DMS153 treated with DMSO at 0.1 percent for 48 hours (cell line): ENCODE measurements at regions not wholly inside any gene's neighbourhood (a gene's known extent, or its start where the extent isn't known, plus 50 kb on each side); places are given as distances from the start of the nearest gene placed in this dataset.
"Not testable (repeated sequence)": the region's sequence is repeated elsewhere in the genome, so short reads cannot be mapped to it uniquely, and the experiment has no call there.

Experiments used
- DNase-seq: peaks from one replicate; lab custom pipeline; 2025; ENCODE audit not compliant: unreplicated experiment; lab: John Stamatoyannopoulos, UW

GRCh38 chr20:25989686-25990085 is 293.0 kb upstream of the ZNF337 start:
- not testable (repeated sequence) for DNase-seq

DNA sequence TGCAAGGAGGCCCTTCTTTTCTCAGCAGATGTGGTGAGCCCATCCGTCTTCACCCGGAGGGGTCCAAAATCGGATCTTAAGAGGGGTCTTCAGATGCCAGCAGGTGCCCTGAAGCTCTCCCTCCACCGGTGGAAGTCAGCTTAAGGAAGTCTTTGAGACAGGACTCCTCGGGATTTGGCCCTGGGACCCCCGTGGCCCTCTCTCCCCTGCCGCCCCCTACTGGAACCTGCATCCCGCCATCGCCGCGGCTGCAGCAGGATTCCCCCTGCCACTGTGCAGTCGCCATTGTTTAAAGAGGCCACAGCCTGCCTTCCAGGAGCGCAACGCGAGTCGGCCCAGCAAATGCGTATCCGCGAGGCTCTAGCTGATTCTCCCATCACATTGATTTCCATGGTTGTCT is 292.5 kb upstream of the ZNF337 start:
- DNase-seq, result no peak

DNA sequence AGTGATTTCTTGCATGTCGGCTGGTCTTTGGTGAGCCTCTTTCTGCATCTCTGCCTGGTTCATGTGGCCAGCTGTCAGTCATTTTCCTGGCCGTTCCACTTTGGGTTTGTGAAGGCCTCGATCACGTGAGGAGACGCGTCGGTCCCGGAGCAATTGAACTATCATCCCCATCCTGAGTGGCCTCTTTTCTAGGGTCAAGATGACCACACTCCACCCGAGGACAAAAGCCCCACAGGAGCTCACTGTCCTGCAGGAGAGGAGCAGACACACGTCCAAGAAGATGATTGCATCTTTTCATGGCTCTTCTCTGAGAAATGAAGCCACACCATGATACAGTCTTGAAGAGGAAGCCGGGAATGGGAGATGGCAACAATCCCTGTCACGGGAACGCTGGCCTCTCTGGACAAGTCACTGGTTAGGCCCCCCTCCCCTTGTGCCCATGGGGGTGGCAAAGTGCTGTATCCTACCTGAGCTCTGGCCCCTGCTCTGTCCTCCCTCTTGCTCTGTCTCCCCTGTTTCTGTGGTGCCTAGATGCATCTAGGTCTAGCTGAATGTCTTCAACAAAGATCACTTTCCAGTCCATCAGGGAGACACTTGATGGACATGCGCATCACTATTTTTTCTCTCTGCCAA is 291.4 kb upstream of the ZNF337 start:
- not testable (repeated sequence) for DNase-seq

DNA sequence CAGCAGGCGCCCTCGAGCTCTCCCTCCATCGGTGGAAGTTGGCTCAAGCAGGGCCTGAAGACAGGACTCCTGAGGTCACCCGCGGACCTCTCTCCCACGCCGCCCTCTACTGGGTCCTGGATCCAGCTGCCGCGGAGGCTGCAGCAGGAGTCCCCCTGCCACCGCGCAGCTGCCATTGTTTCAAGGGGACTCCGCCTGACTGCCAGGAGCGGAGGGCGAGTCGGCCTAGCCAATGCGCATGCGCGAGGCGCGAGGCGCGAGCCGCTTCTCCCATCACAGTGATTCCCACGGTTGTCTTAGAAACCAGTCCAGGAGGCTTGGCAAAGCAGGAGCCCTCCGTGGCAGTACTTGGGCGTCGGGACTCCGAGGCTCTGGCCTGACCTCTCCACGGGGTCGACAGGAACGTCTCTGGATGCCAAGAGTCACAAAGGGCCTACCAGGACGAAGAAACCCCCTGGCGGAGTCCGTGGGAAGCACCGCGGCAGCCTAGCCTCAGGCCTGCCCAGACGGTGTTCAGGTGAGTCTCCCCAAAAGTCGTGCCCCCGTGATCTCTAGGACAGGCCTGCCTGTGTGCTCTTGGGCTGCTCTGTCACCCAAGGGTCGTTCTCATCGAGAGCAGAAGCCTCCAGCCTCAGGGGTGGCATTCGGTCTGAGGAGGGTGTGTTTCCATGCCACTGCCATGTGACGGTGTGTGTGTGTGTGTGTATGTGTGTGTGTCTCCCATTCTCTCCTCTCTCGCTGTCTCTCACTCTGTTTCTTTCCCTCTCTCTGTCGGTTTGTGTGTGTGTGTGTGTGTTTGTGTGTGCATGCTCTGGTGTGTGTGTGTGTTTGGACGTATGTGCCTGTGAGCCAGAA is 290.6 kb upstream of the ZNF337 start:
- DNase-seq, result peak; percentile 83

DNA sequence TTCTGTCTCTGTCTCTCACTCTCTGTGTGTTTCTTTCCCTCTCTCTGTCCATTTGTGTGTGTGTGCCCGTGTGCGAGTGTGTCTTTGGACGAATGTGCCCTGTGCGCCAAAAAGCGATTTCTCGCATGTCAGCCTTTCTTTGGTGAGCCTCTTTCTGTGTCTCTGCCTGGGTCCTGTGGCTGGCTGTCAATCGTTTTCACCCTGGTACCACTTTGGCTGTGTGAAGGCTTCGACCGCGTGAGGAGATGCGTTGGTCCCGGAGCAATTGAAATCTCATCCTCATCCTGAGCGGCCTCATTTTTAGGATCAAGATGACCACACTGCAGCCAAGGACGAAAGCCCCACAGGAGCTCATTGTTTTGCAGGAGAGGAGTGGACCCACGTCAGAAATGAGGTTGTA is 288.9 kb upstream of the ZNF337 start:
- no peak for DNase-seq

DNA sequence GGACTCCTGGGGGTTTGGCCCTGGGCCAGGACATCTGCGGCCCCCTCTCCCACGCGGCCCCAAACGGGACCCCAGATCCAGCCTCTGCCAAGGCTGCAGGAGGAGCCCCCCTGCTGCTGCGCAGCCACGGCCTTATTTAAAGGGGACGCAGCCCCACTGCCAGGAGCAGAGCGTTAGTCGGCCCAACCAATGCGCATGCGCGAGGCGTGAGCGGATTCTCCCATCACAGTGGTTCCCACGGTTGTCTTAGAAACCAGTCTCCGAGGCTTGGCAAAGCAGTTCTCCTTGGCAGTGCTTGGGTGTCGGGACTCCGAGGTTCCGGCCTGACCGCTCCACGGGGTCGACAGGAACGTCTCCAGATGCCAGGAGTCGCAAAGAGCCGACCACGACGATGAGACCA is 288.3 kb upstream of the ZNF337 start:
- no peak for DNase-seq

- DNase-seq, result not testable (repeated sequence)
Observed at GRCh38 chr20:25982701-25983100, 286.0 kb upstream of the ZNF337 start.

- not testable (repeated sequence) for DNase-seq
Observed at GRCh38 chr20:25978450-25979190, 282.0 kb upstream of the ZNF337 start.

DNA sequence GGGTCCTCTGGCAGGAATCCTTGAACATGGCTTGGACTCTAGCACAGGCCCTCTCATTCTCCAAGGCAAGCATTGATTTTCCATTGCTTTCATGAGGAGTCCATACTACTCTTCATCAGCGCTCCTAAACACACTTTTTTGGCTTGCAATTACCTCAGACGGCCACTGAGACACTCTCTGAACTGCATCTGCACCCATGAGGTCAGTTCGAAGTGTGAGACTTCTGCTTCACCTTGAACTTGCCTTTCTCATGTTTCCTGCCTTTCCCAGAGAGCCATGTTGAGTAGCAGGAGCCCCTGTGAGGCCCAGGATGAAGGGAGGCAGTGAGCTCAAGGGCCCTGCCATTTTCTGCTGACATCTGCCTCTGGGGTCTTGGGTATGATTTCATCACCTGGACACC is 279.2 kb upstream of the ZNF337 start:
- DNase-seq, result not testable (repeated sequence)

- not testable (repeated sequence) for DNase-seq
Observed at GRCh38 chr20:25965203-25965602, 268.6 kb upstream of the ZNF337 start.

GRCh38 chr20:25953876-25954275 is 257.2 kb upstream of the ZNF337 start:
- DNase-seq, result not testable (repeated sequence)

DNA sequence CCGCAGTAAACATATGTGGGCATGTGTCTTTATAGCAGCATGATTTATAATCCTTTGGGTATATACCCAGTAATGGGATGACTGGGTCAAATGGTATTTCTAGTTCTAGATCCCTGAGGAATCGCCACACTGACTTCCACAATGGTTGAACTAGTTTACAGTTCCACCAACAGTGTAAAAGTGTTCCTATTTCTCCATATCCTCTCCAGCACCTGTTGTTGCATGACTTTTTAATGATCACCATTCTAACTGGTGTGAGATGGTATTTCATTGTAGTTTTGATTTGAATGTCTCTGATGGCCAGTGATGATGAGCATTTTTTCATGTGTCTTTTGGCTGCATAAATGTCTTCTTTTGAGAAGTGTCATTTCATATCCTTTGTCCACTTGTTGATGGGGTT is 238.6 kb upstream of the ZNF337 start:
- not testable (repeated sequence) for DNase-seq

GRCh38 chr20:25932806-25933205 is 236.2 kb upstream of the ZNF337 start:
- not testable (repeated sequence) for DNase-seq

- DNase-seq, result not testable (repeated sequence)
Observed at GRCh38 chr20:25932170-25932569, 235.5 kb upstream of the ZNF337 start.

- not testable (repeated sequence) for DNase-seq
Observed at GRCh38 chr20:25902321-25902720, 205.7 kb upstream of the ZNF337 start.

DNA sequence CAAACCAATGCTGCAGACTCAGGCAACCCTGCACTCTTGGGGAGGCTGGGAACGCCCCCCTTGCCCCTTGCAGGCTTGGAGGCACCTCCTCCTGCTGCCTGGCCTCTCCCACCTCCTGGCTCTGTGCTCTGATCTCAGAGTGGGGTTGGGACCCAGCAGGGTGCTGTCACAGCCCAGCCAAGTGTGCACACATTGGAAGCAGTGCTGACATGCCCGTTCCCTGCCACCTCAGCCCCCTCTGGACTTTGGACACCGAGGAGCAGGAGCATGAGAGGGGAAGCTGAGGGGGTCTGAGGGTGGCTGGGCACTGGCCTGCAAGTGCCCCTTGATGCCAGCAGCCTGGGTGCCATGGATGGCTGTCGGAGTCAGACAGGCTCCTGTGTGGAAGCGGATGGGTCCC is 202.0 kb upstream of the ZNF337 start:
- not testable (repeated sequence) for DNase-seq

GRCh38 chr20:25879096-25879495 is 182.4 kb upstream of the ZNF337 start:
- not testable (repeated sequence) for DNase-seq

DNA sequence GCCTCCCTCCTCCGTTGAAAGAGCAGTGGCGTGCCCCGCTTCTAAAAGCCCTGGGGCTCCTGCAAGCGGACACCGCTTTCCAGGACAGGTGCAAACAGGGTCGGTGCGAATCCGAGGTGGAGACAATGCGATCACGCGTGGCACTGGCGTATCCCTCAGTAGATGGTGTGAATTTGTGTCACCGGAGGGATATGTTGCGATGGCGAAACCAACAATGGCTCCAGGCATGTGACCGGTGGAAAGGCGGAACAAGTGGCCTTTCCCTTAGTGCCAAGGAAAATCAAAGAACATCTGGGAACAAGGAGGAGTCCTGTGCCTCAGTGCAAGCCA is 172.0 kb upstream of the ZNF337 start:
- DNase-seq, result not testable (repeated sequence)

DNA sequence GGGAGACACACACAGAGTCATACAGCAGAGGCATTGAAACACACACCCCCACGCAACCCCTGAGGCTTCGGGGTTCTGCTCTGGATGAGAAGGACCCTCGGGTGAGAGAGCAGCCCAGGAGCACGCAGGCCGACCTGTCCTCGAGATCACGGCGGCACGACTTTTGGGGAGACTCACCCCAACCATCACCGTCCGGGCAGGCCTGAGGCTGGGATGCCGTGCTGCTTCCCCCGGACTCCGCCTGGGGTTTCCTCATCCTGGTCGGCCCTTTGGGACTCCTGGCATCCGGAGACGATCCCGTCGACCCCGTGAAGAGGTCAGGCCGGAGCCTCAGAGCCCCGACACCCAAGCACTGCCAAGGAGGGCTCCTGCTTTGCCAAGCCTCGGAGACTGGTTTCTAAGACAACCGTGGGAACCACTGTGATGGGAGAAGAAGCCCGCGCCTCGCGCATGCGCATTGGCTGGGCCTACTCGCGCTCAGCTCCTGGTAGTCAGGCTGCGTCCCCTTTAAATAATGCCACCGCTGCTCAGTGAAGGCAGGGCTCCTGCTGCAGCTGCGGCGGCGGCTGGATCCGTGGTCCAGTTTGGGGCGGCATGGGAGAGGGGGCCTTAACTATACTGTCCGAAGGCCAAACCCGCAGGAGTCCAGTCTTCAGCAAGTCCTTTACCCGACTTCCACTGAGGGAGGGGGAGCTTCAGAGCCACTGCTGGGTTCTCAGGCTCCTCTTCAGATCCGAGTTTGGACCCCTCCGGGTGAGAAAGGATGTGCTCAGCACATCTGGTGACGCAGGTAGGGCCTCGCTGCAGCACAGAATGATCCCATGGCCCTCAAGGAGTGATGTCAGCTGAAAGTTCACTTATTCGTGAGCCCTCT is 171.4 kb upstream of the ZNF337 start:
- DNase-seq, result no peak

- DNase-seq, result not testable (repeated sequence)
Observed at GRCh38 chr20:25867015-25867775, 170.5 kb upstream of the ZNF337 start.
